ENCODE measurements at regions not wholly inside any gene's neighbourhood (a gene's known extent, or its start where the extent isn't known, plus 50 kb on each side); places are given as distances from the start of the nearest gene placed in this dataset.

- TF ChIP-seq, protein P1, sequence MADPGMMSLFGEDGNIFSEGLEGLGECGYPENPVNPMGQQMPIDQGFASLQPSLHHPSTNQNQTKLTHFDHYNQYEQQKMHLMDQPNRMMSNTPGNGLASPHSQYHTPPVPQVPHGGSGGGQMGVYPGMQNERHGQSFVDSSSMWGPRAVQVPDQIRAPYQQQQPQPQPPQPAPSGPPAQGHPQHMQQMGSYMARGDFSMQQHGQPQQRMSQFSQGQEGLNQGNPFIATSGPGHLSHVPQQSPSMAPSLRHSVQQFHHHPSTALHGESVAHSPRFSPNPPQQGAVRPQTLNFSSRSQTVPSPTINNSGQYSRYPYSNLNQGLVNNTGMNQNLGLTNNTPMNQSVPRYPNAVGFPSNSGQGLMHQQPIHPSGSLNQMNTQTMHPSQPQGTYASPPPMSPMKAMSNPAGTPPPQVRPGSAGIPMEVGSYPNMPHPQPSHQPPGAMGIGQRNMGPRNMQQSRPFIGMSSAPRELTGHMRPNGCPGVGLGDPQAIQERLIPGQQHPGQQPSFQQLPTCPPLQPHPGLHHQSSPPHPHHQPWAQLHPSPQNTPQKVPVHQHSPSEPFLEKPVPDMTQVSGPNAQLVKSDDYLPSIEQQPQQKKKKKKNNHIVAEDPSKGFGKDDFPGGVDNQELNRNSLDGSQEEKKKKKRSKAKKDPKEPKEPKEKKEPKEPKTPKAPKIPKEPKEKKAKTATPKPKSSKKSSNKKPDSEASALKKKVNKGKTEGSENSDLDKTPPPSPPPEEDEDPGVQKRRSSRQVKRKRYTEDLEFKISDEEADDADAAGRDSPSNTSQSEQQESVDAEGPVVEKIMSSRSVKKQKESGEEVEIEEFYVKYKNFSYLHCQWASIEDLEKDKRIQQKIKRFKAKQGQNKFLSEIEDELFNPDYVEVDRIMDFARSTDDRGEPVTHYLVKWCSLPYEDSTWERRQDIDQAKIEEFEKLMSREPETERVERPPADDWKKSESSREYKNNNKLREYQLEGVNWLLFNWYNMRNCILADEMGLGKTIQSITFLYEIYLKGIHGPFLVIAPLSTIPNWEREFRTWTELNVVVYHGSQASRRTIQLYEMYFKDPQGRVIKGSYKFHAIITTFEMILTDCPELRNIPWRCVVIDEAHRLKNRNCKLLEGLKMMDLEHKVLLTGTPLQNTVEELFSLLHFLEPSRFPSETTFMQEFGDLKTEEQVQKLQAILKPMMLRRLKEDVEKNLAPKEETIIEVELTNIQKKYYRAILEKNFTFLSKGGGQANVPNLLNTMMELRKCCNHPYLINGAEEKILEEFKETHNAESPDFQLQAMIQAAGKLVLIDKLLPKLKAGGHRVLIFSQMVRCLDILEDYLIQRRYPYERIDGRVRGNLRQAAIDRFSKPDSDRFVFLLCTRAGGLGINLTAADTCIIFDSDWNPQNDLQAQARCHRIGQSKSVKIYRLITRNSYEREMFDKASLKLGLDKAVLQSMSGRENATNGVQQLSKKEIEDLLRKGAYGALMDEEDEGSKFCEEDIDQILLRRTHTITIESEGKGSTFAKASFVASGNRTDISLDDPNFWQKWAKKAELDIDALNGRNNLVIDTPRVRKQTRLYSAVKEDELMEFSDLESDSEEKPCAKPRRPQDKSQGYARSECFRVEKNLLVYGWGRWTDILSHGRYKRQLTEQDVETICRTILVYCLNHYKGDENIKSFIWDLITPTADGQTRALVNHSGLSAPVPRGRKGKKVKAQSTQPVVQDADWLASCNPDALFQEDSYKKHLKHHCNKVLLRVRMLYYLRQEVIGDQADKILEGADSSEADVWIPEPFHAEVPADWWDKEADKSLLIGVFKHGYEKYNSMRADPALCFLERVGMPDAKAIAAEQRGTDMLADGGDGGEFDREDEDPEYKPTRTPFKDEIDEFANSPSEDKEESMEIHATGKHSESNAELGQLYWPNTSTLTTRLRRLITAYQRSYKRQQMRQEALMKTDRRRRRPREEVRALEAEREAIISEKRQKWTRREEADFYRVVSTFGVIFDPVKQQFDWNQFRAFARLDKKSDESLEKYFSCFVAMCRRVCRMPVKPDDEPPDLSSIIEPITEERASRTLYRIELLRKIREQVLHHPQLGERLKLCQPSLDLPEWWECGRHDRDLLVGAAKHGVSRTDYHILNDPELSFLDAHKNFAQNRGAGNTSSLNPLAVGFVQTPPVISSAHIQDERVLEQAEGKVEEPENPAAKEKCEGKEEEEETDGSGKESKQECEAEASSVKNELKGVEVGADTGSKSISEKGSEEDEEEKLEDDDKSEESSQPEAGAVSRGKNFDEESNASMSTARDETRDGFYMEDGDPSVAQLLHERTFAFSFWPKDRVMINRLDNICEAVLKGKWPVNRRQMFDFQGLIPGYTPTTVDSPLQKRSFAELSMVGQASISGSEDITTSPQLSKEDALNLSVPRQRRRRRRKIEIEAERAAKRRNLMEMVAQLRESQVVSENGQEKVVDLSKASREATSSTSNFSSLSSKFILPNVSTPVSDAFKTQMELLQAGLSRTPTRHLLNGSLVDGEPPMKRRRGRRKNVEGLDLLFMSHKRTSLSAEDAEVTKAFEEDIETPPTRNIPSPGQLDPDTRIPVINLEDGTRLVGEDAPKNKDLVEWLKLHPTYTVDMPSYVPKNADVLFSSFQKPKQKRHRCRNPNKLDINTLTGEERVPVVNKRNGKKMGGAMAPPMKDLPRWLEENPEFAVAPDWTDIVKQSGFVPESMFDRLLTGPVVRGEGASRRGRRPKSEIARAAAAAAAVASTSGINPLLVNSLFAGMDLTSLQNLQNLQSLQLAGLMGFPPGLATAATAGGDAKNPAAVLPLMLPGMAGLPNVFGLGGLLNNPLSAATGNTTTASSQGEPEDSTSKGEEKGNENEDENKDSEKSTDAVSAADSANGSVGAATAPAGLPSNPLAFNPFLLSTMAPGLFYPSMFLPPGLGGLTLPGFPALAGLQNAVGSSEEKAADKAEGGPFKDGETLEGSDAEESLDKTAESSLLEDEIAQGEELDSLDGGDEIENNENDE (IDR thresholded peaks at IDR 0.05; ENCODE audit: insufficient replicate concordance, low read length) = no peak
- no peak for TF ChIP-seq CREB1 (IDR thresholded peaks at IDR 0.05)
- TF ChIP-seq RBBP5 (IDR thresholded peaks at IDR 0.05; ENCODE audit: borderline replicate concordance, low read depth, low read length) = no peak
- no peak for TF ChIP-seq SIN3A (conservative IDR thresholded peaks at IDR 0.05 in 1 of 2, IDR thresholded peaks at IDR 0.05 in 1 of 2; ENCODE audit: low read depth in 1 of 2, low read length in 2 of 2)
- TF ChIP-seq, protein P2, sequence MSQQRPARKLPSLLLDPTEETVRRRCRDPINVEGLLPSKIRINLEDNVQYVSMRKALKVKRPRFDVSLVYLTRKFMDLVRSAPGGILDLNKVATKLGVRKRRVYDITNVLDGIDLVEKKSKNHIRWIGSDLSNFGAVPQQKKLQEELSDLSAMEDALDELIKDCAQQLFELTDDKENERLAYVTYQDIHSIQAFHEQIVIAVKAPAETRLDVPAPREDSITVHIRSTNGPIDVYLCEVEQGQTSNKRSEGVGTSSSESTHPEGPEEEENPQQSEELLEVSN (IDR thresholded peaks at IDR 0.05) = no peak
- no peak for TF ChIP-seq MAFK (IDR thresholded peaks at IDR 0.05; ENCODE audit: low read depth, low read length)
- TF ChIP-seq CEBPB (IDR thresholded peaks at IDR 0.05; ENCODE audit: low read depth, low read length) = no peak
- no peak for TF ChIP-seq BRCA1 (IDR thresholded peaks at IDR 0.05; ENCODE audit: low read depth, low read length)
Measured at GRCh38 chrX:96002431-96002830, 682.2 kb upstream of the DIAPH2 start (continued).

All from H1 (cell line).